Superior temporal gyrus (tissue), 1 donor: ENCODE measurements at regions not wholly inside any gene's neighbourhood (a gene's known extent, or its start where the extent isn't known, plus 50 kb on each side); places are given as distances from the start of the nearest gene placed in this dataset.
A peak's percentile ranks its signal among the peaks of the same experiment; 100 is the strongest.
"Not testable (repeated sequence)": the region's sequence is repeated elsewhere in the genome, so short reads cannot be mapped to it uniquely, and the experiment has no call there.

Experiments used
- DNase-seq: peaks from one replicate; pipeline ENCODE4 v3.0.0-alpha.2; 2016; ENCODE audit errors: extremely low spot score

- no peak for DNase-seq
Measured at GRCh38 chr1:38667626-38668025, 191.9 kb downstream of the RRAGC start.

GRCh38 chr1:38662126-38662525, 197.4 kb downstream of the RRAGC start:
- peak; percentile 10 for DNase-seq

- no peak for DNase-seq
Measured at GRCh38 chr1:38658883-38659282, 200.7 kb downstream of the RRAGC start.

- DNase-seq = no peak
Measured at GRCh38 chr1:38657873-38658272, 201.7 kb downstream of the RRAGC start.

GRCh38 chr1:38657207-38657840, 202.2 kb downstream of the RRAGC start:
- DNase-seq = no peak

GRCh38 chr1:38656726-38657125, 202.8 kb downstream of the RRAGC start:
- DNase-seq = no peak

GRCh38 chr1:38652217-38652616, 207.4 kb downstream of the RRAGC start:
- no peak for DNase-seq

GRCh38 chr1:38651669-38652068, 207.9 kb downstream of the RRAGC start:
- no peak for DNase-seq

GRCh38 chr1:38648417-38648816, 211.2 kb downstream of the RRAGC start:
- no peak for DNase-seq

- not testable (repeated sequence) for DNase-seq
Measured at GRCh38 chr1:38647341-38647740, 212.2 kb downstream of the RRAGC start.

GRCh38 chr1:38644092-38644491, 215.5 kb downstream of the RRAGC start:
- DNase-seq = no peak

GRCh38 chr1:38641661-38642060, 217.9 kb downstream of the RRAGC start:
- no peak for DNase-seq

GRCh38 chr1:38640371-38640770, 219.2 kb downstream of the RRAGC start:
- DNase-seq = no peak

GRCh38 chr1:38628241-38628640, 231.3 kb downstream of the RRAGC start:
- no peak for DNase-seq

- DNase-seq = no peak
Measured at GRCh38 chr1:38625939-38626338, 233.6 kb downstream of the RRAGC start.

GRCh38 chr1:38624336-38625039, 235.1 kb downstream of the RRAGC start:
- no peak for DNase-seq

GRCh38 chr1:38623529-38623928, 236.0 kb downstream of the RRAGC start:
- DNase-seq = no peak

GRCh38 chr1:38622197-38622596, 237.4 kb downstream of the RRAGC start:
- no peak for DNase-seq

- no peak for DNase-seq
Measured at GRCh38 chr1:38616846-38617245, 242.7 kb downstream of the RRAGC start.

- no peak for DNase-seq
Measured at GRCh38 chr1:38615680-38616079, 243.9 kb downstream of the RRAGC start.

GRCh38 chr1:38614861-38615260, 244.7 kb downstream of the RRAGC start:
- no peak for DNase-seq

GRCh38 chr1:38613996-38614395, 245.6 kb downstream of the RRAGC start:
- DNase-seq = no peak

GRCh38 chr1:38612951-38613350, 246.6 kb downstream of the RRAGC start:
- no peak for DNase-seq
